ENCODE measurements at regions not wholly inside any gene's neighbourhood (a gene's known extent, or its start where the extent isn't known, plus 50 kb on each side); places are given as distances from the start of the nearest gene placed in this dataset.
"Not testable (repeated sequence)": the region's sequence is repeated elsewhere in the genome, so short reads cannot be mapped to it uniquely, and the experiment has no call there.

GRCh38 chr15:35967968-35968367, 422.0 kb upstream of the DPH6 start:
- H4K8ac ChIP-seq (ENCODE audit: low read depth in 2 of 2, low read length in 2 of 2); H2AFZ ChIP-seq (replicated peaks; ENCODE audit: low read length, poor library complexity); H3K9ac ChIP-seq (ENCODE audit: low read depth, low read length); H3K27ac ChIP-seq (ENCODE audit: insufficient read depth, low read length); H3K14ac ChIP-seq (replicated peaks; ENCODE audit: low read depth, low read length); in situ Hi-C loops (cut with MboI; ENCODE audit: low sequenced_read_pairs); H3K9me3 ChIP-seq (ENCODE audit: control insufficient read depth, insufficient read depth, low read length); H3K4ac ChIP-seq (ENCODE audit: low read depth, low read length); CTCF ChIA-PET; H3K79me1 ChIP-seq (ENCODE audit: low read depth in 1 of 2, low read length in 2 of 2); H3K23ac ChIP-seq (ENCODE audit: low read depth, low read length); H3K27me3 ChIP-seq (ENCODE audit: control insufficient read depth, insufficient read depth, low read length); DNase-seq; H3K18ac ChIP-seq (ENCODE audit: low read depth, low read length); ATAC-seq (ENCODE audit: low read depth); H4K5ac ChIP-seq (ENCODE audit: low read depth, low read length); H2AK5ac ChIP-seq (ENCODE audit: low read depth, low read length); H2BK15ac ChIP-seq (ENCODE audit: low read depth, low read length); H3K4me3 ChIP-seq (ENCODE audit: insufficient read depth, low read depth, low read length); POLR2A ChIA-PET (ENCODE audit: unreplicated experiment); H2BK120ac ChIP-seq (ENCODE audit: low read depth, low read length); H2BK5ac ChIP-seq (ENCODE audit: low read depth, low read length, poor library complexity, severe bottlenecking); BruUV-seq (replicated peaks); H3K4me2 ChIP-seq (ENCODE audit: low read depth, low read length); intact Hi-C loops (cut with micrococcal nuclease); H3K56ac ChIP-seq (ENCODE audit: extremely low read depth, insufficient read depth, low read length); H3K9me1 ChIP-seq (ENCODE audit: insufficient read depth, low read length); H3K4me1 ChIP-seq (ENCODE audit: control insufficient read depth, insufficient read depth, low read length); H2BK20ac ChIP-seq (ENCODE audit: low read depth, low read length); H4K20me1 ChIP-seq (ENCODE audit: insufficient read depth, low read length); H2AK9ac ChIP-seq (replicated peaks; ENCODE audit: low read depth, low read length, poor library complexity); dilution Hi-C loops (cut with HindIII; ENCODE audit: low sequenced_read_pairs, unreplicated experiment); H4K91ac ChIP-seq (ENCODE audit: insufficient read depth, low read depth, low read length); H3K36me3 ChIP-seq (ENCODE audit: control insufficient read depth, insufficient read depth, low read length): not testable (repeated sequence)
- WGBS, 2 experiments (ENCODE audit: extremely low coverage in 2 of 2, insufficient read length in 1 of 2) = 60% methylated on average over 1 of the region's 17 CpGs; no CpG with 5 or more reads in 1 of the 2 experiments

Data from IMR-90 (cell line).